ENCODE measurements at regions not wholly inside any gene's neighbourhood (a gene's known extent, or its start where the extent isn't known, plus 50 kb on each side); places are given as distances from the start of the nearest gene placed in this dataset.
A peak's percentile ranks its signal among the peaks of the same experiment; 100 is the strongest.
"Not testable (repeated sequence)": the region's sequence is repeated elsewhere in the genome, so short reads cannot be mapped to it uniquely, and the experiment has no call there.

DNA sequence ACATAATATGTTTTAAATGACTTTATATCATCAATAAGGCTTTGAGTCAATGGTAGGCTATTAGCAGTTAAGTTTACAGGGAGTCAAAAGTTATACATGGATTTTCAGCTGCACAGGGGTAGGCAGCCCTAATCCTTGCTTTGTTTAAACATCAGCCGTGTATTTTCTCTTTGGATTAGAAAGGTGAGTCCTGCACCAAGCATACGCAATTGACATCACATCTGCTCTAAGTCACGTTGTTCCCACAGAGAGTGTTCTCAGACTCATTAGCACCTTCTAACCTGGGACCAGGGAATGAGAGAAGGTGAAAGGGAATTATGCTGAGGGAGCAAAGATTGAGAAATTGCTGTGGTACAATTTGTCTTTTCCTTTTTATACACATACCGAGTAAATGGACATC, 148.6 kb upstream of the ZNF804B start:
- no peak for DNase-seq

- no peak for DNase-seq
Measured at GRCh38 chr7:88600695-88601094, 158.8 kb upstream of the ZNF804B start.

- no peak for DNase-seq
Measured at GRCh38 chr7:88599528-88599927, 160.0 kb upstream of the ZNF804B start.

- no peak for DNase-seq
Measured at GRCh38 chr7:88597941-88598425, 161.5 kb upstream of the ZNF804B start.

DNA sequence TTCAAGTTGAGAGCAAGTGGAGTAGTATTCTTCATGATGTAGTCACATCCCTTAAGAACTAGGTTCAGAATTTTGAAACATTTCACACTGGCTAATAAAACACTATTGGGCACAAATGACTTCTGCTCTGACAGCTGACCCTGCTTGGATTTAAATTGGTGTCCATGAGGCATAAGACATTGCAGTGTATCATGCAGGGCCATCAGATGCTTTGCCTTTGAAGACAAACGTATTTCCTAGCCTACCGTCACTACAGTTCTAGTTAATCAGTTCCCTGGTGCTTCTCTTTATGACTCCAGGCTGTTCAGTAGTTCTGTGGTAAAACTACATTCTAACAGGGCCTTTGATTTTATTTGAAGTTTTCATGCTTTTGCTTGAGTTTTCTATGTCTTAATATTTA, 168.5 kb upstream of the ZNF804B start:
- no peak for DNase-seq

- no peak for DNase-seq
Measured at GRCh38 chr7:88589927-88590326, 169.6 kb upstream of the ZNF804B start.

DNA sequence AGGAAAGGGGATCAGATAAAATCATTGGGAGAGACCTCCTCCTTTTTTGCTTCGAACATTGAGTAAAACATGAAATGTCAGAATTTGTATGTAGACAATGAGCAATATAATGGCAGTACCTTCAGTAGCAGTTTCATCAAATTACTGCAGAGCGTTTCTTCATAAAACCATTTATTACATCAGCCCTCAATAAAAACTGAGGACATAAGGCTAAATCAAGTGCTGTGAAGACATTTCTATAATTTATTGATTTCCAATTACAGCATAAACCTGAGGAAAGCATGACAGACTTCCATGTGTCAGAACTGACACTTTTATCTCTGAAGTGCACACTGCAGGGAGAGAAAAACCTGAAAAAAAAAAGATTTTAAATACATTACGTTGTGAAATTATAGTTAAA, 172.6 kb upstream of the ZNF804B start:
- no peak for DNase-seq

DNA sequence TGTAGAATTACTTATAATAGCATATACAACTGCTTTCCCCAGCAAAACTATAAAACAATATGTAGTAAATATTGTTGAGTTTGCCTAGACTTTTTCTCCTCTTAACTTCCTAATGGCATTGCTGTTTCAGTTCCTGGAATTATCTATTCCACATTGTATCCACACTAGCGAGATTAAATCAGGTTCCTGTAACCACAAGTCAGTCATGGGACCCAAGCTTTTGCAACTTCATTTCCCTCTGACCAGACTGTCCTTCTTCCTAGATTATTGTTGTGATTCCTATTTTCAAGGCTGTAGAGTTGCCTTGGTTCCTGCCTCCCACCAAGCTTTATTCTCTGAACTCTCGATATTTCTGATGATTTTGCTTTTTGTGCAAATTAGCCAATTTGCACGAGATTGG, 173.3 kb upstream of the ZNF804B start:
- DNase-seq: no peak

DNA sequence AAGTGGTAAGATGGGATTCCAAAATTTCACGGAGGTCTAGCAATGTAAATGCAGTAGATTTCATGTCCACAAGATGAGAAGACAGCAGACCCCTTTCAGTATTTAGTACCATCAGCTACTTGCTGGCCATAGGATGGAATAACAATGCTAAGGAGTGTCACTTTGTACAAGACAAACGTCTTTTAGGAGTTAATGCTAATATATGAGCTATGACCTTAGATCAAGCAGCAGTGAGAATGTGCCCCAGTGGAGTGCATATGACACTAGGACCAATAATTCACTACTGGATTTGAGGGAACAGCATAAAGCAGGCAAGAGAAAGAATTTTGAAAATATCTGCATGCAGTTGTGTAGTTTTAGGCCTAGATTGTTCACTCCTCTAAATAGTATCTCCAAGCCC, 182.8 kb upstream of the ZNF804B start:
- DNase-seq: no peak

GRCh38 chr7:88566162-88566729, 193.3 kb upstream of the ZNF804B start:
- DNase-seq: no peak

GRCh38 chr7:88565401-88565800, 194.1 kb upstream of the ZNF804B start:
- no peak for DNase-seq

DNA sequence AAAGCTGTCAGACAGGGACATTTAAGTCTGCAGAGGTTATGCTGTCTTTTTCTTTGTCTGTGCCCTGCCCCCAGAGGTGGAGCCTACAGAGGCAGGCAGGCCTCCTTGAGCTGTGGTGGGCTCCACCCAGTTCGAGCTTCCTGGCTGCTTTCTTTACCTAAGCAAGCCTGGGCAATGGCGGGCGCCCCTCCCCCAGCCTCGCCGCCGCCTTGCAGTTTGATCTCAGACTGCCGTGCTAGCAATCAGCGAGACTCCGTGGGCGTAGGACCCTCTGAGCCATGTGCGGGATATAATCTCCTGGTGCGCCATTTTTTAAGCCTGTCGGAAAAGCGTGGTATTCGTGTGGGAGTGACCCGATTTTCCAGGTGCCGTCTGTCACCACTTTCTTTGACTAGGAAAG, 203.1 kb upstream of the ZNF804B start:
- DNase-seq: not testable (repeated sequence)

DNA sequence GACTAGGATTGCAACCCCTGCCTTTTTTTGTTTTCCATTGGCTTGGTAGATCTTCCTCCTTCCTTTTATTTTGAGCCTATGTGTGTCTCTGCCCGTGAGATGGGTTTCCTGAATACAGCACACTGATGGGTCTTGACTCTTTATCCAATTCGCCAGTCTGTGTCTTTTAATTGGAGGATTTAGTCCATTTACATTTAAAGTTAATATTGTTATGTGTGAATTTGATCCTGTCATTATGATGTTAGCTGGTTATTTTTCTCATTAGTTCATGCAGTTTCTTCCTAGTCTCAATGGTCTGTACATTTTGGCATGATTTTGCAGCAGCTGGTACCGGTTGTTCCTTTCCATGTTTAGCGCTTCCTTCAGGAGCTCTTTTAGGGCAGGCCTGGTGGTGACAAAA, 204.7 kb upstream of the ZNF804B start:
- DNase-seq: not testable (repeated sequence)

DNA sequence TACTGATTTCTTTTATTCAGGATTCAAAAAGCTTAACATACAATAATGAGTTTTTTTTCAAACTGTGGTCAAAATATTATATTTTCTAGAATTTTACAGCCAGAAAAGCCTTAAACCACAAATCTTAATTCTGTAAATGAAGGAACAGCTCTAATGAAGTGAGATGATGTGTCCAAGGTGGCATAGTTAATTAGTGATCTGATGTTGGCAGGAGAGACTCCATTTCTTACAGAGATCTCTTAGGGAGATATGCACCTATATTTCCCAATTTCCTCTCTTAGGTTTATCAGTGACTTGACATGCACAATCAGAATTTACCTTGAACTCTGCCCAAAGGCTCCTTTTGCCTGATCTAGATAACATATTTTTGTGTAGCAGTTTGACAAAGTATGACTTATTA, 211.1 kb upstream of the ZNF804B start:
- DNase-seq: no peak

- DNase-seq: peak; percentile 17
Measured at GRCh38 chr7:88546808-88547207, 212.7 kb upstream of the ZNF804B start.

GRCh38 chr7:88545663-88546062, 213.8 kb upstream of the ZNF804B start:
- DNase-seq: no peak

GRCh38 chr7:88540012-88540411, 219.5 kb upstream of the ZNF804B start:
- DNase-seq: no peak

DNA sequence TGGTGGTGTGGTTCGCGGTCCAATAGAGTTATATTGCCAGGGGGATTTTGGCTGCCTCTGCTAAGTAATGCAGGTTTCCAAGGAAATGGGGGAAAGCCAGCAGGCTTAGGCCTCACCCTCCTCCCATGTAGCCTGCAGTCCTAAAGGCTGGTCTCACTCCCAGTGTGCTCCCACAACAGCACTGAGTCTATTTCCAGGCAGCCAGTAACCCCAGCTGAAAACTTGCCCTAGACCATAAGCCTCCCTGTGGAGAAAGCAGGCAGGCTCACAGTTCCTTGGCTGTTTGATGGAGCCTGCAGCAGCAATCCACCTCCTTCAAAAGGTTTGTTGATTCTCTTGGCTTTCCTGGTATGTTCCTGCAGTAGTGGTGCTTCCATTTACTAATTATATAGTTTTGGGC, 220.0 kb upstream of the ZNF804B start:
- DNase-seq: no peak

DNA sequence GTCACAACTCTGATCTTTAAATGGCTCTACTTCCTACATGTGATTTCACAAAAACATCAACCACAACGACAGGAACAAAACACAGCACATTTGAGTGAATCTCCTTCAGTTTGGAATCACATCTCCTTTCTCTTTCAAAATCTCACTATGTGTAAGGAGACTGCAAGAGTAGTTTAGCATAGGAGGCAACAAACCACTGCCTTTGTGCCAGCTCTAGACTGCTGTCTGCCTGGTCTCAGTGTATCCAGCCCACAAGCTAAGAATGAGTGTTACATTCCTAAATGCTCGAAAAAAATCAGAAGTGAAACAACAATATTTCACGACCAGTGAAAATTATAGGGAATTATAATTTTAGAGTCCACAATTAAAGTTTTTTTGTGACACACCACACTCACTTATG, 217.0 kb upstream of the STEAP4 start:
- DNase-seq: no peak

GRCh38 chr7:88522771-88523293, 216.1 kb upstream of the STEAP4 start:
- no peak for DNase-seq

- DNase-seq: no peak
Measured at GRCh38 chr7:88516429-88516828, 209.7 kb upstream of the STEAP4 start.

- no peak for DNase-seq
Measured at GRCh38 chr7:88515301-88515700, 208.6 kb upstream of the STEAP4 start.

GRCh38 chr7:88509341-88509740, 202.6 kb upstream of the STEAP4 start:
- DNase-seq: no peak

DNA sequence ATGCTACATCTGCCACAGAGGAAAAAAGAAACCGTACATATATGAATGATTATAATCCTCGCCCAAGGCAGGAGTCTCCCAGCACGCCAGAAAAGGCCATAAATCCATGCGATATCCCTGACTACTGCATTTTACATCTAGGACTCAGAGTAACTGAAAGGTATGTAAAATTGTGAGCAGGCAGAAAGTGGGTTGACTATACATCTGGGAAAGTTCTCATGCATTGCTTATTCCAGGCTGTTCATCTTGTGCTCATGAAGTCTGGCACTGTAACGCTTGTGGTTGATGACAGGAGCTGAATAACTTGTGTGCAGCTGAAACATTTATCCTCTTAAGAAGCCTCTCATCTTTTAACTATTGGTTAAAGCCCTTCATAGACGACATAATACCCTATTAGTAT, 193.4 kb upstream of the STEAP4 start:
- DNase-seq: no peak
